Common myeloid progenitor, CD34-positive (primary cell): ENCODE measurements at regions not wholly inside any gene's neighbourhood (a gene's known extent, or its start where the extent isn't known, plus 50 kb on each side); places are given as distances from the start of the nearest gene placed in this dataset.

Experiments
- CTCF ChIA-PET: fragments of 350-600 bp; sonication (Branson Sonifier 250); formaldehyde crosslinking; loops from one replicate; lab custom pipeline; 2021; ENCODE audit warnings: antibody characterized with exemption; lab: Charles Lee
- POLR2A ChIA-PET: fragments of 350-600 bp; sonication (Branson Sonifier 250); formaldehyde crosslinking; loops from one replicate; lab custom pipeline; 2021; ENCODE audit warnings: antibody characterized with exemption; lab: Charles Lee
- DNase-seq, 3 donors: peaks; one replicate each; pipeline versions ENCODE4 v3.0.0 to v3.0.0-alpha.2; 2013
- H3K27ac ChIP-seq, 2 experiments: 1 replicate in 1 of 2; 2 replicates in 1 of 2; pipeline ENCODE4 v1.7.0; 2013; ENCODE audit warnings: inconsistent platforms in 2 of 2, low read length in 2 of 2, mild to moderate bottlenecking in 2 of 2, low read depth in 1 of 2, moderate library complexity in 1 of 2; ENCODE audit not compliant: severe bottlenecking in 2 of 2, insufficient read depth in 1 of 2, poor library complexity in 1 of 2
- H3K27me3 ChIP-seq, 5 experiments: replicated peaks in 2 of 5; 1 replicate in 3 of 5; 2 replicates in 2 of 5; pipeline versions ENCODE4 v1.6.1 to v1.7.0; 2013; ENCODE audit warnings: low read length in 4 of 5, mild to moderate bottlenecking in 2 of 5, moderate library complexity in 2 of 5, inconsistent platforms in 1 of 5; ENCODE audit not compliant: insufficient read depth in 5 of 5, control insufficient read depth in 4 of 5
- H3K36me3 ChIP-seq, 4 experiments: 1 replicate in 2 of 4; 2 replicates in 2 of 4; pipeline versions ENCODE4 v1.6.1 to v1.7.0; 2013; ENCODE audit warnings: low read length in 3 of 4, control low read depth in 1 of 4, mild to moderate bottlenecking in 1 of 4; ENCODE audit not compliant: control insufficient read depth in 4 of 4, insufficient read depth in 4 of 4
- H3K4me1 ChIP-seq, 4 experiments: 1 replicate in 3 of 4; 2 replicates in 1 of 4; pipeline versions ENCODE4 v1.6.1 to v1.7.1; 2013; ENCODE audit warnings: low read length in 3 of 4, mild to moderate bottlenecking in 3 of 4, control low read depth in 1 of 4, inconsistent platforms in 1 of 4, moderate library complexity in 1 of 4; ENCODE audit not compliant: control insufficient read depth in 4 of 4, insufficient read depth in 4 of 4; ENCODE audit errors: control extremely low read depth in 1 of 4
- H3K4me3 ChIP-seq, 7 experiments: 1 replicate in 4 of 7; 2 replicates in 3 of 7; pipeline versions ENCODE4 v1.5.1 to v1.7.0; 2013; ENCODE audit warnings: mild to moderate bottlenecking in 7 of 7, low read length in 6 of 7, moderate library complexity in 6 of 7, inconsistent platforms in 2 of 7, low read depth in 2 of 7, control low read depth in 1 of 7; ENCODE audit not compliant: insufficient read depth in 4 of 7, control insufficient read depth in 1 of 7; ENCODE audit errors: extremely low read depth in 1 of 7
- H3K9me3 ChIP-seq, 5 experiments: 1 replicate in 4 of 5; 2 replicates in 1 of 5; pipeline versions ENCODE4 v1.6.1 to v1.7.1; 2013; ENCODE audit warnings: low read length in 4 of 5, mild to moderate bottlenecking in 2 of 5, inconsistent platforms in 1 of 5, low read depth in 1 of 5, moderate library complexity in 1 of 5; ENCODE audit not compliant: control insufficient read depth in 4 of 5, insufficient read depth in 2 of 5; ENCODE audit errors: control extremely low read depth in 1 of 5
- WGBS: methylation state at CpG from one replicate; pipeline ENCODE4 v1.1.5; 2013; ENCODE audit not compliant: insufficient coverage; 5-methylcytosine and 5-hydroxymethylcytosine counted together

GRCh38 chr13:50081679-50082425, 66.6 kb downstream of the KCNRG start:
- Histone ChIP-seq H3K27ac (peak overlapping the region; percentile 85 to 92), H3K27me3 (no peaks in the 10 kb centered on the region), H3K4me1 (peaks cover 15 to 49% (median 31%) of the 10 kb centered on the region in 4 experiments), H3K36me3 (peaks cover 0 to 4% (median 1%) of the 10 kb centered on the region in 4 experiments), H3K4me3 (peak overlapping the region; percentile 74 to 99 (median 96)), H3K9me3 (no peaks in the 10 kb centered on the region)
- WGBS = 0% methylated on average over 39 of the region's 49 CpGs
- CTCF ChIA-PET = interaction anchor here (0.8 to 11.6 kb wide), 13 partner anchors 8 to 833 kb away, joined by 3 to 112 read pairs (median 4); partner anchors contain the start of gene TRIM13
- DNase-seq = peak; percentile 99
- POLR2A ChIA-PET = interaction anchor here (1.0 to 8.3 kb wide), 4 partner anchors 44 to 834 kb away, joined by 3 to 80 read pairs (median 16); partner anchors contain the start of gene TRIM13

- ChIA-PET POLR2A (interaction anchor here (0.6 to 8.3 kb wide), 5 partner anchors 43 to 833 kb away, joined by 3 to 80 read pairs (median 5); partner anchors contain the start of gene TRIM13), CTCF (interaction anchor here (0.8 to 11.6 kb wide), 11 partner anchors 9 to 832 kb away, joined by 3 to 112 read pairs (median 4); partner anchors contain the start of gene TRIM13)
- no peaks in the 10 kb centered on the region for H3K9me3 ChIP-seq
- H3K27me3 ChIP-seq = no peaks in the 10 kb centered on the region
- WGBS = under 1% methylated on average over 20 of the region's 28 CpGs
- H3K36me3 ChIP-seq = peaks cover 0 to 4% (median 1%) of the 10 kb centered on the region in 4 experiments
- peak; percentile 81 to 89 (median 87) for DNase-seq
- peaks cover 15 to 46% (median 29%) of the 10 kb centered on the region in 4 experiments for H3K4me1 ChIP-seq
- peak overlapping the region; percentile 47 to 99 (median 94) for H3K4me3 ChIP-seq
- H3K27ac ChIP-seq = peak overlapping the region; percentile 70 to 82
These were observed 67.4 kb downstream of the KCNRG start for GRCh38 chr13:50082426-50083281.

GRCh38 chr13:50085063-50085462, 69.8 kb downstream of the KCNRG start:
- WGBS = 0% methylated on average over 2 of the region's 4 CpGs
- ChIA-PET CTCF (interaction anchor here (0.7 to 11.6 kb wide), 22 partner anchors 10 to 982 kb away, joined by 3 to 112 read pairs (median 5); partner anchors contain the start of gene TRIM13), POLR2A (interaction anchor here (0.6 to 8.3 kb wide), 2 partner anchors 30 to 41 kb away, joined by 4 to 80 read pairs; no protein-coding TSS in a partner anchor)
- Histone ChIP-seq H3K9me3 (no peaks in the 10 kb centered on the region), H3K36me3 (peaks cover 0 to 4% (median 3%) of the 10 kb centered on the region in 4 experiments), H3K27me3 (no peaks in the 10 kb centered on the region), H3K4me1 (peaks cover 7 to 34% (median 17%) of the 10 kb centered on the region in 4 experiments), H3K4me3 (peak overlapping the region in 6 of 7 experiments; percentile 13 to 62 (median 25)), H3K27ac (peak overlapping the region in 1 of 2 experiments; percentile 16)
- peak; percentile 49 to 57 (median 50) for DNase-seq

GRCh38 chr13:50089633-50090032, 74.4 kb downstream of the KCNRG start:
- Histone ChIP-seq H3K27ac (peak overlapping the region in 1 of 2 experiments; percentile 34), H3K4me3 (no peak overlapping the region), H3K27me3 (no peaks in the 10 kb centered on the region), H3K36me3 (peaks cover 2 to 6% (median 5%) of the 10 kb centered on the region in 4 experiments), H3K9me3 (no peaks in the 10 kb centered on the region), H3K4me1 (peaks cover 7 to 24% (median 14%) of the 10 kb centered on the region in 4 experiments)
- ChIA-PET POLR2A (interaction anchor here (1.4 kb wide), 1 partner anchor 93 kb away, joined by 3 read pairs; the partner anchor contains the start of gene TRIM13), CTCF (interaction anchor here (0.7 to 1.3 kb wide), 3 partner anchors 34 to 360 kb away, joined by 3 to 5 read pairs (median 4); no protein-coding TSS in a partner anchor)
- DNase-seq = no peak
- WGBS = no CpG with 5 or more reads among the region's 1 CpG

GRCh38 chr13:50090211-50090610, 75.0 kb downstream of the KCNRG start:
- peaks cover 2 to 9% (median 5%) of the 10 kb centered on the region in 4 experiments for H3K36me3 ChIP-seq
- no peaks in the 10 kb centered on the region for H3K9me3 ChIP-seq
- ChIA-PET CTCF (interaction anchor here (0.7 to 1.3 kb wide), 4 partner anchors 11 to 360 kb away, joined by 3 to 5 read pairs (median 4); no protein-coding TSS in a partner anchor), POLR2A (interaction anchor here (1.4 kb wide), 1 partner anchor 93 kb away, joined by 3 read pairs; the partner anchor contains the start of gene TRIM13)
- no peak for DNase-seq
- 80% methylated on average over 1 of the region's 5 CpGs for WGBS
- no peak overlapping the region for H3K4me3 ChIP-seq
- peak overlapping the region in 1 of 2 experiments; percentile 34 for H3K27ac ChIP-seq
- no peaks in the 10 kb centered on the region for H3K27me3 ChIP-seq
- H3K4me1 ChIP-seq = peaks cover 6 to 21% (median 11%) of the 10 kb centered on the region in 4 experiments

GRCh38 chr13:50094615-50095293, 79.5 kb downstream of the KCNRG start:
- ChIA-PET CTCF (interaction anchor here (0.9 to 1.5 kb wide), 5 partner anchors 8 to 817 kb away, joined by 3 to 6 read pairs (median 3); no protein-coding TSS in a partner anchor), POLR2A (interaction anchor here (1.3 kb wide), 1 partner anchor 29 kb away, joined by 6 read pairs; no protein-coding TSS in a partner anchor)
- H3K36me3 ChIP-seq = peaks cover 10 to 23% (median 15%) of the 10 kb centered on the region in 4 experiments
- no peak overlapping the region for H3K27ac ChIP-seq
- H3K9me3 ChIP-seq = peaks cover 0 to 20% (median 5%) of the 10 kb centered on the region in 5 experiments
- no peak overlapping the region for H3K4me3 ChIP-seq
- no peak for DNase-seq
- H3K4me1 ChIP-seq = peaks cover 3 to 16% (median 9%) of the 10 kb centered on the region in 4 experiments
- no peaks in the 10 kb centered on the region for H3K27me3 ChIP-seq
